ENCODE measurements at regions not wholly inside any gene's neighbourhood (a gene's known extent, or its start where the extent isn't known, plus 50 kb on each side); places are given as distances from the start of the nearest gene placed in this dataset.

- no peak for DNase-seq (ENCODE audit: extremely low read depth in 1 of 11, low read depth in 9 of 11, low spot score in 4 of 11)
These were observed 293.3 kb upstream of the SHH start for GRCh38 chr7:156105337-156106106.

- DNase-seq (ENCODE audit: extremely low read depth in 1 of 11, low read depth in 9 of 11, low spot score in 4 of 11): no peak
These were observed 292.5 kb upstream of the SHH start for GRCh38 chr7:156104501-156105336.

- no peak for DNase-seq (ENCODE audit: extremely low read depth in 1 of 11, low read depth in 9 of 11, low spot score in 4 of 11)
These were observed 290.0 kb upstream of the SHH start for GRCh38 chr7:156102267-156102666.

GRCh38 chr7:156101355-156101754, 289.1 kb upstream of the SHH start:
- DNase-seq (ENCODE audit: extremely low read depth in 1 of 11, low read depth in 9 of 11, low spot score in 4 of 11): no peak

- peak in 1 of 11 donors; percentile 22 for DNase-seq (ENCODE audit: extremely low read depth in 1 of 11, low read depth in 9 of 11, low spot score in 4 of 11)
These were observed 287.8 kb upstream of the SHH start for GRCh38 chr7:156100086-156100485.

GRCh38 chr7:156099085-156099484, 286.8 kb upstream of the SHH start:
- no peak for DNase-seq (ENCODE audit: extremely low read depth in 1 of 11, low read depth in 9 of 11, low spot score in 4 of 11)

GRCh38 chr7:156096771-156097538, 284.7 kb upstream of the SHH start:
- peak in 10 of 11 donors; percentile 17 to 63 (median 38) for DNase-seq (ENCODE audit: extremely low read depth in 1 of 11, low read depth in 9 of 11, low spot score in 4 of 11)

- DNase-seq (ENCODE audit: extremely low read depth in 1 of 11, low read depth in 9 of 11, low spot score in 4 of 11): no peak
These were observed 283.8 kb upstream of the SHH start for GRCh38 chr7:156095908-156096539.

GRCh38 chr7:156094350-156095146, 282.3 kb upstream of the SHH start:
- DNase-seq (ENCODE audit: extremely low read depth in 1 of 11, low read depth in 9 of 11, low spot score in 4 of 11): no peak

- no peak for DNase-seq (ENCODE audit: extremely low read depth in 1 of 11, low read depth in 9 of 11, low spot score in 4 of 11)
These were observed 280.0 kb upstream of the SHH start for GRCh38 chr7:156092307-156092706.

GRCh38 chr7:156091519-156092080, 279.3 kb upstream of the SHH start:
- no peak for DNase-seq (ENCODE audit: extremely low read depth in 1 of 11, low read depth in 9 of 11, low spot score in 4 of 11)

- no peak for DNase-seq (ENCODE audit: extremely low read depth in 1 of 11, low read depth in 9 of 11, low spot score in 4 of 11)
These were observed 278.7 kb upstream of the SHH start for GRCh38 chr7:156090988-156091387.

GRCh38 chr7:156089222-156089621, 277.0 kb upstream of the SHH start:
- no peak for DNase-seq (ENCODE audit: extremely low read depth in 1 of 11, low read depth in 9 of 11, low spot score in 4 of 11)

- DNase-seq (ENCODE audit: extremely low read depth in 1 of 11, low read depth in 9 of 11, low spot score in 4 of 11): no peak
These were observed 275.9 kb upstream of the SHH start for GRCh38 chr7:156088115-156088514.

GRCh38 chr7:156082048-156083040, 270.1 kb upstream of the SHH start:
- DNase-seq (ENCODE audit: extremely low read depth in 1 of 11, low read depth in 9 of 11, low spot score in 4 of 11): no peak

GRCh38 chr7:156080596-156080995, 268.3 kb upstream of the SHH start:
- no peak for DNase-seq (ENCODE audit: extremely low read depth in 1 of 11, low read depth in 9 of 11, low spot score in 4 of 11)

- DNase-seq (ENCODE audit: extremely low read depth in 1 of 11, low read depth in 9 of 11, low spot score in 4 of 11): no peak
These were observed 267.8 kb upstream of the SHH start for GRCh38 chr7:156080046-156080445.

Data from renal cortex interstitium (tissue), 11 donors.